ENCODE measurements at regions not wholly inside any gene's neighbourhood (a gene's known extent, or its start where the extent isn't known, plus 50 kb on each side); places are given as distances from the start of the nearest gene placed in this dataset.

GRCh38 chr20:51176876-51177275 is 154.0 kb upstream of the KCNG1 start:
- TF ChIP-seq CTCF (IDR thresholded peaks at IDR 0.05) (no peak), POLR2A (IDR thresholded peaks at IDR 0.05; ENCODE audit: low read depth) (no peak), EP300 (IDR thresholded peaks at IDR 0.05) (no peak), POLR2AphosphoS5 (IDR thresholded peaks at IDR 0.05) (no peak)

Data from esophagus muscularis mucosa (tissue), 4 donors.